ENCODE measurements at regions not wholly inside any gene's neighbourhood (a gene's known extent, or its start where the extent isn't known, plus 50 kb on each side); places are given as distances from the start of the nearest gene placed in this dataset.

GRCh38 chr4:36692586-36692985, 411.2 kb downstream of the DTHD1 start:
- ChIA-PET POLR2A (no interaction called here), CTCF (no interaction called here)
- H3K27ac Mint-ChIP-seq = no peak overlapping the region
- no peak overlapping the region for H3K4me3 Mint-ChIP-seq
- H3K36me3 Mint-ChIP-seq (ENCODE audit: low read depth) = no peaks in the 10 kb centered on the region
- Histone ChIP-seq H3K4me1 (ENCODE audit: insufficient read depth, low read length) (no peaks in the 10 kb centered on the region), H3K27ac (ENCODE audit: low read depth in 1 of 2, low read length in 2 of 2) (no peak overlapping the region), H3K4me3 (ENCODE audit: low read length) (no peak overlapping the region), H3K27me3 (ENCODE audit: control insufficient read depth in 1 of 2, insufficient read depth in 2 of 2, low read length in 2 of 2) (no peaks in the 10 kb centered on the region), H3K9me3 (ENCODE audit: control insufficient read depth in 1 of 2, insufficient read depth in 1 of 2, low read length in 2 of 2) (no peaks in the 10 kb centered on the region), H3K36me3 (ENCODE audit: insufficient read depth, low read length) (no peaks in the 10 kb centered on the region)
- ATAC-seq (ENCODE audit: poor library complexity) (no peak), DNase-seq (no peak)
- H3K4me1 Mint-ChIP-seq (ENCODE audit: low read depth) = no peaks in the 10 kb centered on the region
- intact Hi-C loops (cut with DNase I, micrococcal nuclease) = no loop called here
- no peak for TF ChIP-seq CTCF (IDR thresholded peaks at IDR 0.05)
- H3K27me3 Mint-ChIP-seq = peaks cover 4% of the 10 kb centered on the region
- H3K9me3 Mint-ChIP-seq = peaks cover 8% of the 10 kb centered on the region

- H3K9me3 Mint-ChIP-seq = peaks cover 3% of the 10 kb centered on the region
- Histone ChIP-seq H3K27ac (ENCODE audit: low read depth in 1 of 2, low read length in 2 of 2) (no peak overlapping the region), H3K4me3 (ENCODE audit: low read length) (no peak overlapping the region), H3K36me3 (ENCODE audit: insufficient read depth, low read length) (no peaks in the 10 kb centered on the region), H3K9me3 (ENCODE audit: control insufficient read depth in 1 of 2, insufficient read depth in 1 of 2, low read length in 2 of 2) (peaks cover 0 to 7% of the 10 kb centered on the region in 2 experiments), H3K27me3 (ENCODE audit: control insufficient read depth in 1 of 2, insufficient read depth in 2 of 2, low read length in 2 of 2) (no peaks in the 10 kb centered on the region), H3K4me1 (ENCODE audit: insufficient read depth, low read length) (no peaks in the 10 kb centered on the region)
- TF ChIP-seq CTCF (IDR thresholded peaks at IDR 0.05) = no peak
- POLR2A ChIA-PET = no interaction called here
- ATAC-seq (ENCODE audit: poor library complexity) (no peak), DNase-seq (no peak)
- no peak overlapping the region for H3K4me3 Mint-ChIP-seq
- no peaks in the 10 kb centered on the region for H3K4me1 Mint-ChIP-seq (ENCODE audit: low read depth)
- H3K27me3 Mint-ChIP-seq = no peaks in the 10 kb centered on the region
- CTCF ChIA-PET = no interaction called here
- no peaks in the 10 kb centered on the region for H3K36me3 Mint-ChIP-seq (ENCODE audit: low read depth)
- no peak overlapping the region for H3K27ac Mint-ChIP-seq
- intact Hi-C loops (cut with DNase I, micrococcal nuclease) = no loop called here
Measured at GRCh38 chr4:36702245-36702644, 420.8 kb downstream of the DTHD1 start.

- ChIA-PET CTCF (no interaction called here), POLR2A (no interaction called here)
- Histone ChIP-seq H3K4me1 (ENCODE audit: insufficient read depth, low read length) (no peaks in the 10 kb centered on the region), H3K36me3 (ENCODE audit: insufficient read depth, low read length) (no peaks in the 10 kb centered on the region), H3K4me3 (ENCODE audit: low read length) (no peak overlapping the region), H3K9me3 (ENCODE audit: control insufficient read depth in 1 of 2, insufficient read depth in 1 of 2, low read length in 2 of 2) (peaks cover 0 to 7% of the 10 kb centered on the region in 2 experiments), H3K27ac (ENCODE audit: low read depth in 1 of 2, low read length in 2 of 2) (no peak overlapping the region), H3K27me3 (ENCODE audit: control insufficient read depth in 1 of 2, insufficient read depth in 2 of 2, low read length in 2 of 2) (no peaks in the 10 kb centered on the region)
- Mint-ChIP-seq H3K9me3 (peaks cover 3% of the 10 kb centered on the region), H3K4me3 (no peak overlapping the region), H3K27ac (no peak overlapping the region), H3K27me3 (no peaks in the 10 kb centered on the region), H3K36me3 (ENCODE audit: low read depth) (no peaks in the 10 kb centered on the region), H3K4me1 (ENCODE audit: low read depth) (no peaks in the 10 kb centered on the region)
- no peak for ATAC-seq (ENCODE audit: poor library complexity)
- no peak for TF ChIP-seq CTCF (IDR thresholded peaks at IDR 0.05)
- DNase-seq = no peak
- intact Hi-C loops (cut with DNase I, micrococcal nuclease) = no loop called here
Measured at GRCh38 chr4:36704289-36704688, 422.9 kb downstream of the DTHD1 start.

Data from CD4-positive, alpha-beta T cell (primary cell).